ENCODE measurements at regions not wholly inside any gene's neighbourhood (a gene's known extent, or its start where the extent isn't known, plus 50 kb on each side); places are given as distances from the start of the nearest gene placed in this dataset.

DNA sequence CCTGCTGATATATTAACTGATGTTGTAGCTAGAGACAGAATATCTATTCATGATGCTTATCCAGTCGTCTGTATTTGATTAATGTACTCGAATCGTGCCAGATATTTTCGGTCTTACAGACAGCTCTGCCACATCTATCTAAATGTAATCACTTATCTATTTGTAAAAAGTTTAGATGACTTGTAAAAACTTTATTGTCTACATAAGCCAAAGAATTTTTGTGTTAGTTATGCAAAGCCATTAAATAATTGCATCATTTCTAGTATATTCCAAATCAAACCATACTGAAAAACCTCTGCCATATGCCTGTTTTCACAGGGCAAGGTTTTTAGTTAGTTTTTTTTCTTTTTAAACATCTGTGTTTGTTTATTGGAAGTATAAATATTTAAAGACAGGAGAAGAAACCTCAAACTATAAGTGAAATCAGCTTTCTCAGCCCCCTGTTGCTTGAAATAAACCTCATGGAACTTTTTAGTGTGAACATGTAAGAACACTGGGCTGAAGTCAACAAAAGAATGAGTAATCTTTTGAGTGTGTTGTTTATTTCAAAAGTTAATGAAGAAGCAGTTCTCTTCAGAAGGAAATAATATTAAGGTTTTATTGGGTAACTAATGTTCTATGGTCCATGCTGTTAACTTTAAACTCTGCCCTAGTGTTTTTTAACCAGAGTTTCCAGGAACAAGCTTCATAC, 657.6 kb upstream of the SYT4 start:
- H3K4me1 ChIP-seq (ENCODE audit: control insufficient read depth in 3 of 3, insufficient read depth in 3 of 3, low read length in 3 of 3): no peaks in the 10 kb centered on the region
- no peak overlapping the region for H3K4me3 ChIP-seq (ENCODE audit: low read length in 3 of 3)
- H3K27me3 ChIP-seq (ENCODE audit: control insufficient read depth in 3 of 3, insufficient read depth in 3 of 3, low read length in 3 of 3): no peaks in the 10 kb centered on the region
- no peak overlapping the region for H3K27ac ChIP-seq (ENCODE audit: low read depth, low read length)
- H3K9ac ChIP-seq (ENCODE audit: low read depth in 1 of 3, low read length in 3 of 3): no peak overlapping the region
- H3K36me3 ChIP-seq (ENCODE audit: control insufficient read depth in 3 of 3, insufficient read depth in 3 of 3, low read length in 3 of 3): no peaks in the 10 kb centered on the region
- no peaks in the 10 kb centered on the region for H3K9me3 ChIP-seq (ENCODE audit: control insufficient read depth in 3 of 3, low read length in 3 of 3)

DNA sequence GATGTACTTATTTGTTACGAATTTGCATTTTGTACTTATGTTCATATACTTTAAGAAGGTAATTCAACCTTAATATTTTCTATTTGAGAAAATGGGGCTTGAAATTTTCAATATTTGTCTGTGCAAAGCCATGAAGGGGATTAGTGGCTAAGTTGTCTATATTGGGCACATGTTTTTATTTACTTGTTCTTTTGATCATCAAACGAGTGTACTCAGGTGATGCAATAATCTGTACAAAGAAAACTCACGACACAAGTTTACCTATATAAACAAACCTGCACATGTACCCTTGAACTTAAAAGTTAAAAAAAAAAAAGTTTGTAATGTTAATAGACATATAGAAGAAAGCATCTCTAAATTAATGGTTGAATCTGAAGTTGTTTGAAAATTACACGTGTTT, 658.9 kb upstream of the SYT4 start:
- H3K9ac ChIP-seq (ENCODE audit: low read depth in 1 of 3, low read length in 3 of 3): no peak overlapping the region

DNA sequence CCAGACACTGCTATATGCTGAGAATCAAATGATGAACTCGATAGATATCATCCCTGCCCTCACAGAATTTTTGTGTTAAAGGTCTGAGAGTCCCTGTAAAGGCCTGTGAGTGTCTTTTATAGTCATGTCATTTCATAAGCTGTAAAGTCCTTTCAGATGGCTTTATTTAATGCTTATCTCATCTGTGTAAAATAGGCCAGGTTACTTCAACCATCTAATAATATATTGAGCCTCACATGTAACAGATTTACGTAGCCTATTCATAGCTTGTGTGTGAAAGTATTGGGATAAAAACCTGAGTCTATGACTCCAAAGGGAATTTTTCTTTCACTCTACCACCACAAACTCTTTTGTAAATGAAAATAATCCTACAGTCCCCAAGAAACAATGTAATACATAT, 672.0 kb upstream of the SYT4 start:
- peaks cover 0 to 4% (median 0%) of the 10 kb centered on the region in 3 donors for H3K4me1 ChIP-seq (ENCODE audit: control insufficient read depth in 3 of 3, insufficient read depth in 3 of 3, low read length in 3 of 3)
- no peak overlapping the region for H3K4me3 ChIP-seq (ENCODE audit: low read length in 3 of 3)
- H3K9ac ChIP-seq (ENCODE audit: low read depth in 1 of 3, low read length in 3 of 3): peak overlapping the region in 1 of 3 donors; percentile 15
- no peaks in the 10 kb centered on the region for H3K27me3 ChIP-seq (ENCODE audit: control insufficient read depth in 3 of 3, insufficient read depth in 3 of 3, low read length in 3 of 3)
- H3K36me3 ChIP-seq (ENCODE audit: control insufficient read depth in 3 of 3, insufficient read depth in 3 of 3, low read length in 3 of 3): no peaks in the 10 kb centered on the region
- no peaks in the 10 kb centered on the region for H3K9me3 ChIP-seq (ENCODE audit: control insufficient read depth in 3 of 3, low read length in 3 of 3)
- peak overlapping the region; percentile 79 for H3K27ac ChIP-seq (ENCODE audit: low read depth, low read length)

More for the DNA sequence above, 658.9 kb upstream of the SYT4 start:
- no peaks in the 10 kb centered on the region for H3K36me3 ChIP-seq (ENCODE audit: control insufficient read depth in 3 of 3, insufficient read depth in 3 of 3, low read length in 3 of 3)
- no peak overlapping the region for H3K4me3 ChIP-seq (ENCODE audit: low read length in 3 of 3)
- no peaks in the 10 kb centered on the region for H3K27me3 ChIP-seq (ENCODE audit: control insufficient read depth in 3 of 3, insufficient read depth in 3 of 3, low read length in 3 of 3)
- H3K4me1 ChIP-seq (ENCODE audit: control insufficient read depth in 3 of 3, insufficient read depth in 3 of 3, low read length in 3 of 3): no peaks in the 10 kb centered on the region
- no peaks in the 10 kb centered on the region for H3K9me3 ChIP-seq (ENCODE audit: control insufficient read depth in 3 of 3, low read length in 3 of 3)
- no peak overlapping the region for H3K27ac ChIP-seq (ENCODE audit: low read depth, low read length)

DNA sequence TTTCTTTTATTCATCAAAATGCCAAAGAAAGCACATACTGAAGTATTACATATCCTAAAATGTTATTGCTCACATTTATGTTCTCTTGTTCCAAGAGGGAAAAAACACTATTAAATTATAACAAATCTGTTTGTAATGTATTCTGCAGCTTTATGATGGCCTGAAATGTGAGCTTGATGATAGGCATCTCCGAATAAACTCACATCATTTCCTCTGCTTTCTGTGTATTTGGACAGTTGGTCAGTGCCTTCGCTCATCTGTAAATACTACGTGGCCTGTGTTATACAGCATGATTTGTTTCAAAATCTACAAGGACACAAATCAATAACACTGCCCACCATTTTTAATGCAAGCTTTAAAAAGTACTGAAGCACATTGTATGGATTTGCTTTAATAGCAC, 672.8 kb upstream of the SYT4 start:
- no peaks in the 10 kb centered on the region for H3K9me3 ChIP-seq (ENCODE audit: control insufficient read depth in 3 of 3, low read length in 3 of 3)
- no peaks in the 10 kb centered on the region for H3K27me3 ChIP-seq (ENCODE audit: control insufficient read depth in 3 of 3, insufficient read depth in 3 of 3, low read length in 3 of 3)
- H3K4me3 ChIP-seq (ENCODE audit: low read length in 3 of 3): no peak overlapping the region
- peaks cover 0 to 4% (median 0%) of the 10 kb centered on the region in 3 donors for H3K4me1 ChIP-seq (ENCODE audit: control insufficient read depth in 3 of 3, insufficient read depth in 3 of 3, low read length in 3 of 3)
- H3K27ac ChIP-seq (ENCODE audit: low read depth, low read length): peak overlapping the region; percentile 79
- H3K36me3 ChIP-seq (ENCODE audit: control insufficient read depth in 3 of 3, insufficient read depth in 3 of 3, low read length in 3 of 3): no peaks in the 10 kb centered on the region
- H3K9ac ChIP-seq (ENCODE audit: low read depth in 1 of 3, low read length in 3 of 3): no peak overlapping the region

DNA sequence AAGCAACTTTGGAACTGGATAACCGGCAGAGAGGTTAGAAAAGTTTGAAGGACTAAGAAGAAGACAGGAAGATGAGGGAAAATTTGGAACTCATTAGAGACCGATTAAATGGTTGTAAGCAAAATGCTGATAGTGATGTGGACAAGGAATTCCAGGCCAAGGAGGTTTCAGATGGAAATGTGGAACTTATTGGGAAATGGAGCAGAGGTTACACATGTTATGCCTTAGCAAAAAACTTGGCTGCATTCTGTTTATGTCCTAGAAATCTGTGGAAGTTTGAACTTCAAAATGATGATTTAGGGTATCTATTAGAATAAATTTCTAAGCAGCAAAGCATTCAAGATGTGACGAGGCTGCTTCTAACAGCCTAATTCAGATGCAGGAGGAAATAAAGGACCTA, 675.1 kb upstream of the SYT4 start:
- Histone ChIP-seq H3K27me3 (ENCODE audit: control insufficient read depth in 3 of 3, insufficient read depth in 3 of 3, low read length in 3 of 3) (no peaks in the 10 kb centered on the region), H3K36me3 (ENCODE audit: control insufficient read depth in 3 of 3, insufficient read depth in 3 of 3, low read length in 3 of 3) (no peaks in the 10 kb centered on the region), H3K9ac (ENCODE audit: low read depth in 1 of 3, low read length in 3 of 3) (no peak overlapping the region), H3K27ac (ENCODE audit: low read depth, low read length) (no peak overlapping the region), H3K4me1 (ENCODE audit: control insufficient read depth in 3 of 3, insufficient read depth in 3 of 3, low read length in 3 of 3) (peaks cover 0 to 4% (median 0%) of the 10 kb centered on the region in 3 donors), H3K9me3 (ENCODE audit: control insufficient read depth in 3 of 3, low read length in 3 of 3) (no peaks in the 10 kb centered on the region), H3K4me3 (ENCODE audit: low read length in 3 of 3) (no peak overlapping the region)

DNA sequence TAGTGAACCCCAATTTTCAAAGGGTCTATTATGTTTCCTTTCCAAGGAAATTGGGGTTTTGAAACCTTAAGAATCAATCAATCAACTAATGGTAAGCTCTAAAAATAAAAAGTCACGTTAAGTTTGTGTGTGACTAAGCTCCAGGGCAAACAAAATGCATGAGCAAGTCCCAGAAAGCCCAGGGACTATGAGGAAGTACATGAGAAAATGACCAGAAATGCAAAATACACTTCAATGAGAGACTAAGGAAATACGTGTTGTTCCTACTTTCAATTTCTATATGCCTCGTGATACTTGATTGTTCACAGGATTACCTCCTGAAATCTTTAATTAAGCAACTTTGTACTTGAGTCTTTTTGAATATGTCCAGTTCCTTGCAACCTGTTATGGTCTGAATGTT, 684.4 kb upstream of the SYT4 start:
- no peaks in the 10 kb centered on the region for H3K27me3 ChIP-seq (ENCODE audit: control insufficient read depth in 3 of 3, insufficient read depth in 3 of 3, low read length in 3 of 3)
- no peak overlapping the region for H3K27ac ChIP-seq (ENCODE audit: low read depth, low read length)
- no peaks in the 10 kb centered on the region for H3K9me3 ChIP-seq (ENCODE audit: control insufficient read depth in 3 of 3, low read length in 3 of 3)
- H3K36me3 ChIP-seq (ENCODE audit: control insufficient read depth in 3 of 3, insufficient read depth in 3 of 3, low read length in 3 of 3): no peaks in the 10 kb centered on the region
- H3K9ac ChIP-seq (ENCODE audit: low read depth in 1 of 3, low read length in 3 of 3): no peak overlapping the region
- no peaks in the 10 kb centered on the region for H3K4me1 ChIP-seq (ENCODE audit: control insufficient read depth in 3 of 3, insufficient read depth in 3 of 3, low read length in 3 of 3)
- H3K4me3 ChIP-seq (ENCODE audit: low read length in 3 of 3): no peak overlapping the region

DNA sequence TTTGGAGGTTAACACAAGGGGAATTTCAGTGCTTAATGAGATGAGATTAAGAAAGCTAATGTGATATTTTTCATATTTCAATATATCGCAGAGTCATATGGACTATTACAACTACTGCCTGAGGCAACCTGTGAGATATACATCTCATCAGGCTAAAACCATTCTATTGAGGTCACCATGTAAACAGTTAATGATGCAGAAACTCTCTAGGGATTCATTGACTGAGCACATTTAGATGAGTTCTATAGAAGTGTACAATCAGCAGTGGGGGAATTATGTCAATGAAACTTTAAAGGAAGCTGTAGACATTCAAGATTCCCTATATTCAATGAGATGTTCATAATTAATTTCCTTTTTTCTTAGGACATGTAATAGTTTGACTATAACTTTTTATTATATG, 687.4 kb upstream of the SYT4 start:
- no peak overlapping the region for H3K27ac ChIP-seq (ENCODE audit: low read depth, low read length)
- no peak overlapping the region for H3K4me3 ChIP-seq (ENCODE audit: low read length in 3 of 3)
- H3K4me1 ChIP-seq (ENCODE audit: control insufficient read depth in 3 of 3, insufficient read depth in 3 of 3, low read length in 3 of 3): no peaks in the 10 kb centered on the region
- H3K9ac ChIP-seq (ENCODE audit: low read depth in 1 of 3, low read length in 3 of 3): no peak overlapping the region
- no peaks in the 10 kb centered on the region for H3K36me3 ChIP-seq (ENCODE audit: control insufficient read depth in 3 of 3, insufficient read depth in 3 of 3, low read length in 3 of 3)
- no peaks in the 10 kb centered on the region for H3K27me3 ChIP-seq (ENCODE audit: control insufficient read depth in 3 of 3, insufficient read depth in 3 of 3, low read length in 3 of 3)
- no peaks in the 10 kb centered on the region for H3K9me3 ChIP-seq (ENCODE audit: control insufficient read depth in 3 of 3, low read length in 3 of 3)

DNA sequence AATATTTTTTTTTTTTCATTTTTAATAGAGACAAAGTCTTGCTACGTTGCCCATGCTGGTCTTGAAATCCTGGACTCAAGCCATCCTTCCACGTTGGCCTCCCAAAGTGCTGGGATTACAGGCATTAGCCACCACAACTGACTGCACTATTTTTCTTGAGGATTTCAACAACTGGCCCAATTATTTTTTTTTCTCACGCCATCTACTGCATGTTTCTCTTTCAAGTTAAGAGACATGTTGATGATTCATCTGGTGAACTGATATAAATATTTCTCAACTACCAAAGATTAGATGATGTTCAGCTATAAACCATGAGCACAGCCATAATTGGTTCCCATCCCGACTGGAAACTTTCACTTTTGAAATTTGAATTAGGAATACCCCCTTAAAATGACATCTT, 688.4 kb upstream of the SYT4 start:
- Histone ChIP-seq H3K27ac (ENCODE audit: low read depth, low read length) (no peak overlapping the region), H3K4me3 (ENCODE audit: low read length in 3 of 3) (no peak overlapping the region), H3K4me1 (ENCODE audit: control insufficient read depth in 3 of 3, insufficient read depth in 3 of 3, low read length in 3 of 3) (no peaks in the 10 kb centered on the region), H3K27me3 (ENCODE audit: control insufficient read depth in 3 of 3, insufficient read depth in 3 of 3, low read length in 3 of 3) (no peaks in the 10 kb centered on the region), H3K36me3 (ENCODE audit: control insufficient read depth in 3 of 3, insufficient read depth in 3 of 3, low read length in 3 of 3) (no peaks in the 10 kb centered on the region), H3K9ac (ENCODE audit: low read depth in 1 of 3, low read length in 3 of 3) (no peak overlapping the region), H3K9me3 (ENCODE audit: control insufficient read depth in 3 of 3, low read length in 3 of 3) (no peaks in the 10 kb centered on the region)

DNA sequence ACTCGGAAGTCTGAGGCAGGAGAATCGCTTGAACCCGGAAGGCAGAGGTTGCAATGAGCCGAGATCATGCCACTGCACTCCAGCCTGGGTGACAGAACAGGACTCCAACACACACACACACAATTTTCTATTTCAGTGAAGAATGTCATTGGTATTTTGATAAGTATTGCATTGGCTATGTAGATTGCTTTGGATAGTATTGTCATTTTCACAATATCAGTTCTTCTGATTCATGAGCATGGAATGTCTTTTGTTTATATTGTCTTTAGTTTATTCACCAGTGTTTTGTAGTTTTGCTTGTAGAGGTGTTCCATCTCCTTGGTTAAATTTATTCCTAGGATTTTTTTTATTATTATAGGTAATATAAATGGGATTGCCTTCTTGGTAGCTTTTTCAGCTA, 693.4 kb upstream of the SYT4 start:
- Histone ChIP-seq H3K9me3 (ENCODE audit: control insufficient read depth in 3 of 3, low read length in 3 of 3) (no peaks in the 10 kb centered on the region), H3K4me3 (ENCODE audit: low read length in 3 of 3) (no peak overlapping the region), H3K36me3 (ENCODE audit: control insufficient read depth in 3 of 3, insufficient read depth in 3 of 3, low read length in 3 of 3) (no peaks in the 10 kb centered on the region), H3K4me1 (ENCODE audit: control insufficient read depth in 3 of 3, insufficient read depth in 3 of 3, low read length in 3 of 3) (no peaks in the 10 kb centered on the region), H3K27ac (ENCODE audit: low read depth, low read length) (no peak overlapping the region), H3K9ac (ENCODE audit: low read depth in 1 of 3, low read length in 3 of 3) (no peak overlapping the region), H3K27me3 (ENCODE audit: control insufficient read depth in 3 of 3, insufficient read depth in 3 of 3, low read length in 3 of 3) (no peaks in the 10 kb centered on the region)

DNA sequence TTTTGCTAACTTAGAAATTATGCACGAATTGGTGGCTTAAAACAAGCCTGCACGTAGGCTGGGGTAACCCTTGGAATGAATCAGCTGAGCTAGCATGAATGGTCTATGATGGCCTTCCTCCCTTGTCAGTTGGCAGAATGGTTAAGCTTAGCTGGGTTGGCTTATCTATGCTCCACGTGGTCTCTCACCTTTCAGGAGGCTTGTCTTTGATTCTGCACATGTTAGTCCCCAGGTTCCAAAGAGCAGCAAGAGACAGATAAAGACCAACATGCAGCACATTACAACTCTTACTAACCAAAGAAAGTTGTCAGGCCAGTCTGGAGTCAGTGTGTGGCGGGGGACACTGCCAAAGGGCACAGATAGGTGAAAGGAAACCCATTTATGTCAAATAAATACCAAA, 700.9 kb upstream of the SYT4 start:
- no peak overlapping the region for H3K4me3 ChIP-seq (ENCODE audit: low read length in 3 of 3)
- no peaks in the 10 kb centered on the region for H3K36me3 ChIP-seq (ENCODE audit: control insufficient read depth in 3 of 3, insufficient read depth in 3 of 3, low read length in 3 of 3)
- H3K9ac ChIP-seq (ENCODE audit: low read depth in 1 of 3, low read length in 3 of 3): no peak overlapping the region
- no peaks in the 10 kb centered on the region for H3K27me3 ChIP-seq (ENCODE audit: control insufficient read depth in 3 of 3, insufficient read depth in 3 of 3, low read length in 3 of 3)
- H3K9me3 ChIP-seq (ENCODE audit: control insufficient read depth in 3 of 3, low read length in 3 of 3): no peaks in the 10 kb centered on the region
- H3K27ac ChIP-seq (ENCODE audit: low read depth, low read length): no peak overlapping the region
- no peaks in the 10 kb centered on the region for H3K4me1 ChIP-seq (ENCODE audit: control insufficient read depth in 3 of 3, insufficient read depth in 3 of 3, low read length in 3 of 3)

Measured in skeletal muscle tissue (tissue), 3 donors.